Astrocyte of the spinal cord (primary cell): ENCODE measurements at regions not wholly inside any gene's neighbourhood (a gene's known extent, or its start where the extent isn't known, plus 50 kb on each side); places are given as distances from the start of the nearest gene placed in this dataset.

Source experiments
- DNase-seq: peaks from one replicate; pipeline ENCODE4 v3.0.0; 2011; ENCODE audit warnings: low read depth, low spot score
- H3K4me3 ChIP-seq: 2 replicates; pipeline ENCODE4 v1.5.1; 2011; ENCODE audit warnings: low read depth, mild to moderate bottlenecking, low read length, moderate library complexity
- CTCF ChIP-seq: IDR thresholded peaks from 2 replicates; pipeline ENCODE4 v1.5.1; 2012; ENCODE audit warnings: low read depth, mild to moderate bottlenecking, low read length, inconsistent platforms
- in situ Hi-C: cut with HindIII; loops from 2 replicates; pipeline ENCODE4 v1.10.0; 2017; ENCODE audit warnings: low sequenced_read_pairs

GRCh38 chr11:70625582-70626518 is 227.5 kb downstream of the CTTN start:
- H3K4me3 ChIP-seq = no peak overlapping the region
- in situ Hi-C loops = no loop called here
- no peak for TF ChIP-seq CTCF
- DNase-seq = no peak

GRCh38 chr11:70627219-70627618 is 228.9 kb downstream of the CTTN start:
- DNase-seq = no peak
- no peak for TF ChIP-seq CTCF
- in situ Hi-C loops = no loop called here
- H3K4me3 ChIP-seq = no peak overlapping the region

GRCh38 chr11:70628176-70628854 is 230.0 kb downstream of the CTTN start:
- in situ Hi-C loops = no loop called here
- TF ChIP-seq CTCF = no peak
- no peak for DNase-seq
- no peak overlapping the region for H3K4me3 ChIP-seq

GRCh38 chr11:70628855-70629844 is 230.8 kb downstream of the CTTN start:
- no peak for DNase-seq
- in situ Hi-C loops = no loop called here
- H3K4me3 ChIP-seq = no peak overlapping the region
- TF ChIP-seq CTCF = no peak

GRCh38 chr11:70630068-70630467 is 231.7 kb downstream of the CTTN start:
- no peak overlapping the region for H3K4me3 ChIP-seq
- no peak for DNase-seq
- in situ Hi-C loops = no loop called here
- TF ChIP-seq CTCF = no peak
